Upper lobe of left lung (tissue), 4 donors: ENCODE measurements at regions not wholly inside any gene's neighbourhood (a gene's known extent, or its start where the extent isn't known, plus 50 kb on each side); places are given as distances from the start of the nearest gene placed in this dataset.

Experiments
- POLR2A ChIP-seq, 4 donors: fragments of 450-650 bp; IDR thresholded peaks; one replicate each; pipeline ENCODE4 v1.5.1; 2016 to 2017; ENCODE audit warnings: antibody characterized with exemption in 4 of 4, mild to moderate bottlenecking in 2 of 4
- TF ChIP-seq, protein P1 (sequence below), 6 experiments: fragments of 450-650 bp in 4 of 6; fragments of 200-600 bp in 2 of 6; sonication (generic) in 2 of 6; IDR thresholded peaks; one replicate each; pipeline ENCODE4 v1.5.1; 2016 to 2019; ENCODE audit warnings: antibody characterized with exemption in 6 of 6

DNA sequence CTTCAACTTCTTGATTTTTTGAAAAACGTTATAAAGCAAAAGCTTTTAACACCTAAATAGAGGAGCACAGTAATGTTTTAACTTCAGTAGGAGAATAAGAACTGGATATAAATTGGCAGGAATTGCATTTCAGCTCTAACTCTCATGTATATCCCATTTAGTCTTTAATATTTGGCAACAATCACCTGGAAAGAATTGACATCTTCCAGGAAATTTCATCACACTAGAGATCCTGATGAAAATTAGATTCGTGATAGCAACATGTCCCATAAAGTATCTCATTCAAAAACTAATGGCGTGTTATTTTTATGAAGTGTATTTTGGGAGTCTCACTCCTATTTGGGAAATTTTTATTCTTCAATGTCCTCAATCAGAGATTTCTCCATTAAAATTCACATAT lies 131.1 kb upstream of the DNAJC10 start:
- TF ChIP-seq POLR2A (IDR thresholded peaks at IDR 0.05): no peak
- TF ChIP-seq, protein P1, sequence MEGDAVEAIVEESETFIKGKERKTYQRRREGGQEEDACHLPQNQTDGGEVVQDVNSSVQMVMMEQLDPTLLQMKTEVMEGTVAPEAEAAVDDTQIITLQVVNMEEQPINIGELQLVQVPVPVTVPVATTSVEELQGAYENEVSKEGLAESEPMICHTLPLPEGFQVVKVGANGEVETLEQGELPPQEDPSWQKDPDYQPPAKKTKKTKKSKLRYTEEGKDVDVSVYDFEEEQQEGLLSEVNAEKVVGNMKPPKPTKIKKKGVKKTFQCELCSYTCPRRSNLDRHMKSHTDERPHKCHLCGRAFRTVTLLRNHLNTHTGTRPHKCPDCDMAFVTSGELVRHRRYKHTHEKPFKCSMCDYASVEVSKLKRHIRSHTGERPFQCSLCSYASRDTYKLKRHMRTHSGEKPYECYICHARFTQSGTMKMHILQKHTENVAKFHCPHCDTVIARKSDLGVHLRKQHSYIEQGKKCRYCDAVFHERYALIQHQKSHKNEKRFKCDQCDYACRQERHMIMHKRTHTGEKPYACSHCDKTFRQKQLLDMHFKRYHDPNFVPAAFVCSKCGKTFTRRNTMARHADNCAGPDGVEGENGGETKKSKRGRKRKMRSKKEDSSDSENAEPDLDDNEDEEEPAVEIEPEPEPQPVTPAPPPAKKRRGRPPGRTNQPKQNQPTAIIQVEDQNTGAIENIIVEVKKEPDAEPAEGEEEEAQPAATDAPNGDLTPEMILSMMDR (IDR thresholded peaks at IDR 0.05): no peak
